ENCODE measurements at regions not wholly inside any gene's neighbourhood (a gene's known extent, or its start where the extent isn't known, plus 50 kb on each side); places are given as distances from the start of the nearest gene placed in this dataset.

DNA sequence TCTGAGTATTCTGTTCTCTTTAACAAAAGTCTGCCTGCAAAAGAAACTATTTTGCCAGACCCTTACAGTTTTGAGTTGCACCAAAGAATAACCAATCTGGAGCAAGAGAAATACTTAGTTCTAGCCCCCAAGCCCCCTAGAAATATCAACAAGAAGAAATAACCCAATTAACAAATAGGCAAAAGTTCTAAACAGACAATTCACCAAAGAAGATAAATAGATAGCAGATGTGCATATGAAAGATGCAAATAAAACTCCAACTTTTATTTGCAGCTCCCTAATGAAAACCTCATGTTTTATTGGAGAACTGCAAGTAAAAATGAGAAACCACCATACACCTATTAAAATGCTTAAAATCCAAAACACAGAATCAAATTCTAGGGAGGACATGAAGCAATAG lies 1308.0 kb downstream of the CDH11 start:
- Histone ChIP-seq H3K27me3 (ENCODE audit: control insufficient read depth, insufficient read depth, low read length) (no peaks in the 10 kb centered on the region), H3K36me3 (ENCODE audit: control insufficient read depth, insufficient read depth, low read length) (no peaks in the 10 kb centered on the region), H3K4me3 (ENCODE audit: low read depth, low read length) (no peak overlapping the region)
- TF ChIP-seq CTCF (IDR thresholded peaks at IDR 0.05; ENCODE audit: insufficient read depth, low read length, severe bottlenecking) = no peak
- no peak for DNase-seq (ENCODE audit: low read depth)
- no peak for FAIRE-seq

DNA sequence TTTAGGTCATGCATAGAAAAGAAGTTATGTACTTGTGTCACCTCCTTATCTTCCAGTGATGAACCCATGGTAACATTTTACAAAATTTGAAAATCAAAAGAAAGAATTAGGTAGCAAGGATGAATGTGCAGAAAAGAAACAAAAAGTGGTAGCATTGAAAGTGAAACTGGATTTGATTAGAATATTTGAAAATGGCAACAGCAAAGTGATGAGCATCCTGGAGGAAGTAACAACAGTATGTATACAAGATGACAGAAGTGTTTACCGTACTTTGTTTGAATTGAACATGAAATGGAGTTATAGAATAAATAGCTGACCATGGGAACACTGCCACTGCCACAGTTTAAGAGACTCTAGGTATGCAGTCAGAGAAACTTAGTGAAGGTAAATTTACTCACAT lies 1313.1 kb downstream of the CDH11 start:
- no peak for TF ChIP-seq CTCF (IDR thresholded peaks at IDR 0.05; ENCODE audit: insufficient read depth, low read length, severe bottlenecking)

DNA sequence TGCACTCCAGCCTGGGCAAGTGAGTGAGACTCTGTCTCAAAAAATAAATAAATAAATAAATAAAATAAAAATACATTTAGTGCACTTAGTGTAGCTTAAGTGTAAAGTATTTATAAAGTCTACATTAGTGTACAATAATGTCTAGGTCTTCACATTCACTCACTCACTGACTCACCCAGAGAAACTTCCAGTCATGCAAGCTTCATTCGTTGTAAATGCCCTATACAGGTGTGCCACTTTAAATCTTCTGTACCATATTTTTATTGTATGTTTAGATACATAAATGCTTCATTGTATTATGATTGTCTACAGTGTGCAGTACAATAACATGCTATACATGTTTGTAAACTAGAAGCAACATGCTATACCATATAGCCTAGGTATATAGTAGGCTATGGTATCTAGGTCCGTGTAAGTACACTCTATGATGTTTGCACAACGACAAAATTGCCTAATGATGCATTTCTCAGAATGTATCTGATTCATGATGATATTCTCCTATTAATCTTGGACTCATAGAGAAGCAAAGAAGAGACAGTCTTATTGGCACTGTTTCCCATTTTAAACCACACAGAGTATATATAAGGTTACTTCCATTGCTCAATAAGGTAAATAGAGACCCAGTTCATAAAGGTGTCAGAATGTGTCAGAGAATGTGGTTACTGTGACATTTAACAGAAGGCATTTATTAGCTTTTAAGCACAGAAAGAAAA lies 1314.9 kb downstream of the CDH11 start:
- Histone ChIP-seq H3K27me3 (ENCODE audit: control insufficient read depth, insufficient read depth, low read length) (no peaks in the 10 kb centered on the region), H3K36me3 (ENCODE audit: control insufficient read depth, insufficient read depth, low read length) (no peaks in the 10 kb centered on the region), H3K4me3 (ENCODE audit: low read depth, low read length) (no peak overlapping the region)
- DNase-seq (ENCODE audit: low read depth) = peak; percentile 66
- no peak for FAIRE-seq
- no peak for TF ChIP-seq CTCF (IDR thresholded peaks at IDR 0.05; ENCODE audit: insufficient read depth, low read length, severe bottlenecking)

More for the DNA sequence above, 1313.1 kb downstream of the CDH11 start:
- no peak for FAIRE-seq
- Histone ChIP-seq H3K4me3 (ENCODE audit: low read depth, low read length) (no peak overlapping the region), H3K36me3 (ENCODE audit: control insufficient read depth, insufficient read depth, low read length) (no peaks in the 10 kb centered on the region), H3K27me3 (ENCODE audit: control insufficient read depth, insufficient read depth, low read length) (no peaks in the 10 kb centered on the region)
- DNase-seq (ENCODE audit: low read depth) = no peak

- no peak for DNase-seq (ENCODE audit: low read depth)
- no peak overlapping the region for H3K4me3 ChIP-seq (ENCODE audit: low read depth, low read length)
- H3K27me3 ChIP-seq (ENCODE audit: control insufficient read depth, insufficient read depth, low read length) = no peaks in the 10 kb centered on the region
- H3K36me3 ChIP-seq (ENCODE audit: control insufficient read depth, insufficient read depth, low read length) = no peaks in the 10 kb centered on the region
- TF ChIP-seq CTCF (IDR thresholded peaks at IDR 0.05; ENCODE audit: insufficient read depth, low read length, severe bottlenecking) = no peak
- FAIRE-seq = no peak
These were observed 1317.7 kb downstream of the CDH11 start for GRCh38 chr16:63804126-63804525.

- no peaks in the 10 kb centered on the region for H3K36me3 ChIP-seq (ENCODE audit: control insufficient read depth, insufficient read depth, low read length)
- FAIRE-seq (no peak), DNase-seq (ENCODE audit: low read depth) (peak; percentile 10)
- H3K4me3 ChIP-seq (ENCODE audit: low read depth, low read length) = no peak overlapping the region
- TF ChIP-seq CTCF (IDR thresholded peaks at IDR 0.05; ENCODE audit: insufficient read depth, low read length, severe bottlenecking) = no peak
- no peaks in the 10 kb centered on the region for H3K27me3 ChIP-seq (ENCODE audit: control insufficient read depth, insufficient read depth, low read length)
These were observed 1332.3 kb downstream of the CDH11 start for GRCh38 chr16:63789603-63790002.

DNA sequence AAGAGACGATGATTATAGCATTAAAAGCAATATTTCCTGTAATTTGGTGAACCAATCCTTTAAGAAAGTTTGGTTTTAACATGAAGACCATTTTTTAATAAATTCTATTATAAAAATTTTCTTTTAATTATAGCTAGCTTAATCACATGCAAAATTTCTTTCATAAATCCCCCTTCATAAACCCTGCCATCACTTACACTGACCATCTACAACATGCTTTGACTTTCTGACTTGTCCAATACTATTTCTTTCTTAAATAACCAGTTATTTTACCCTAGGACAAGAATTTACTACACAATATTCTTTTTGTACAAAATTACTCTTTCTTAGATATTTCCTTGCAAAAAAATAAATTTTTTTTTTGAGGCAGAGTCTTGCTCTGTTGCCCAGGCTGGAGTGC lies 1334.8 kb downstream of the CDH11 start:
- Histone ChIP-seq H3K36me3 (ENCODE audit: control insufficient read depth, insufficient read depth, low read length) (no peaks in the 10 kb centered on the region), H3K27me3 (ENCODE audit: control insufficient read depth, insufficient read depth, low read length) (no peaks in the 10 kb centered on the region), H3K4me3 (ENCODE audit: low read depth, low read length) (no peak overlapping the region)
- FAIRE-seq = no peak
- DNase-seq (ENCODE audit: low read depth) = no peak
- TF ChIP-seq CTCF (IDR thresholded peaks at IDR 0.05; ENCODE audit: insufficient read depth, low read length, severe bottlenecking) = no peak

Data from bronchial epithelial cell (primary cell).